GM18507 (cell line): ENCODE measurements at regions not wholly inside any gene's neighbourhood (a gene's known extent, or its start where the extent isn't known, plus 50 kb on each side); places are given as distances from the start of the nearest gene placed in this dataset.

Experiments
- DNase-seq: peaks from one replicate; pipeline ENCODE4 v3.0.0; 2011; ENCODE audit warnings: low read depth; ENCODE audit not compliant: insufficient read length; ENCODE audit errors: extremely low spot score
- FAIRE-seq: peaks from 2 replicates; lab custom pipeline; 2011; peaks lifted over from hg19 to GRCh38; lab: Jason Lieb, UNC

DNA sequence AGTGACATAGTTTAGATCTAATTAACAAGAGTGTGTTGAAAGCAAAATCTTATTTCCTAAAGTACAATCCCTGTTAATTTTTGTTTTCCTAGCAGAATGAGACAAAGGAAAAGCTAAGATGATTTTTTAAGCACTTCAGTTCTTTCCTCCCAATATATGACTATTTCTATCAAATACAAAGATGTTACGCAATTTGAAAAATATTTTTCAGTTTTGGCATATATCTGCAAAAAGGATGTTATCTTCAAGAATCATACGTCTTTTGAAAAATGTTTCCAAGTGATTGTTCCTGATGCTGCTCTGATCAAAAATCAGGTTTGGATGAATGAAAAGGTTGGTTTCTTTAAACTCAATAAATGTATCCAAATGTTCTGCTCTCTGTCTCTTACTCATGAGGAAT is 486.7 kb upstream of the CPEB2 start:
- DNase-seq (no peak), FAIRE-seq (no peak)

DNA sequence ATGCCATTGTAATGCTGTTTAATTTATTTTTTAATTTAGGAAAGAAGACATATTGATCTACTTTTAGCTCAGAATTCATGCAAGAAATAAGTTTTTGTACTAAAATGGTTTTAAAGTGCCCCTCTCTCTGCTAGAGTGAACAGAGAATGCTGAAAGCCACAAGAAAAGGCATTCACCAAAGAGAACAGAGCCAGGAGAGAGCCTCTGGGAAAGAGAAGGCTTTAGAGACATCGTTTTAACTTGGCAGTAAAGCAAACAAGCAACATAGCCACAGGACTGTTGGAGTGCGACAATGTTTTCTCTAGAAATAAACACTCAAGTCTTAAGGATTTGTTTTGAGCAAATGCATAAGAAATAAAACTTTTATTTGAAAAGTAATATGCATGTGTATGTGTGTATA is 484.1 kb upstream of the CPEB2 start:
- FAIRE-seq (no peak), DNase-seq (no peak)

DNA sequence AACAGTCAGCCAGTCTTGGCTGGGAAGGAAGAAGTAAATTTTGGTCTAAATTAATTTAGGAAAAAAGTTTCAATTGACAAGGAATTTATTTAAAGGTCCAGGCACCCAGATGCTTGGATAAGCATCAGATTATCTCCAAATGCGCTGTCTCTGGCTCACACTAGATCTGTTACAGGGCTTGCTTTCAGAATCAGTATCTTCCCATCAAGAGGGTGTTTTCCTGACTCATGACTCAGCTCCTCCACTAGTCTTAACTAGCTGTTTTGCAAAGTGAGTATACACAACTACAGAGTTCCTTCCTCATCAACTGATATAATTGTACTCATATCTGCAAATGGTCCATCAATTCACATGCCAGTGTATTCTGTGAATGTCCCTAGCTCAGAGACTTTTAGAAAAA is 482.1 kb upstream of the CPEB2 start:
- DNase-seq (no peak), FAIRE-seq (no peak)

DNA sequence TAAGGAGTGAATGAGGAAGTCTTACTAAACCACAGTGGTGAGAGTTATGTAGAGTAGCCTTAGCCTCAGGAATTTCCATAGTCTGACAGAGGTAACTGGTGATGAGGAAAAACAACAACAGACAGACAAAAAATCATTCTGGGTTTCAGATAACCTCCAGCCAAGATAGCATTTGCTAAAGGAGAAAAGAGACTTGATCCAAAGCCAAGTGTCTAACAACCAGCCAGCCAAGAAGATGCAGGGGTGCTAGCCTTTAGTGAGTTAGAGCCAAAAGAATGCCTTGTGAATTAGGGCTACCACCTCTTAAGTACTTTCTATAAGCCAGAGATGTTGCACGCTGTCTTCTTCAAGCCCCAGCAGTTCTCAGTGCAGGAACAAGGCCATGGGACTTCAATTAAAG is 478.0 kb upstream of the CPEB2 start:
- DNase-seq (no peak), FAIRE-seq (no peak)

GRCh38 chr4:14528918-14529317 is 473.4 kb upstream of the CPEB2 start:
- no peak for FAIRE-seq
- no peak for DNase-seq

DNA sequence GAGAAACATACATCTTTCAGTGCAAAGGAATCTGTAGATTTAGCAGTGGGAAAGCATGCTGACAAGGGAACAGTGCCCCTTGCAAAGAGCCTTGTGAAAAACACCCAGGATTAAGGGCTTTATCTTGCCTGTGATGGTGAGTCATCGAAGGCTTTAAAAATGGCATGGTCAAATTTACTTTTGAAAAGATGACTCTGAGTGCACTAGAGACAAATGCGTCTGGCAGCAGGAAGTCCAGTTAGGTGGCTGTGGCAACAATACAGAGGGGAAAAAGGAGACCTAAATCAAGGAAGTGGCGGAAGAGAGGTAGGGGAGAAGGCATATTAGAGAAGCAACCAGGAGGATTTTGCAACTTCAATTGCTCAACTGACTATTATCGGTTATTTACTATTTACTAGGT is 472.6 kb upstream of the CPEB2 start:
- no peak for FAIRE-seq
- DNase-seq, result no peak

DNA sequence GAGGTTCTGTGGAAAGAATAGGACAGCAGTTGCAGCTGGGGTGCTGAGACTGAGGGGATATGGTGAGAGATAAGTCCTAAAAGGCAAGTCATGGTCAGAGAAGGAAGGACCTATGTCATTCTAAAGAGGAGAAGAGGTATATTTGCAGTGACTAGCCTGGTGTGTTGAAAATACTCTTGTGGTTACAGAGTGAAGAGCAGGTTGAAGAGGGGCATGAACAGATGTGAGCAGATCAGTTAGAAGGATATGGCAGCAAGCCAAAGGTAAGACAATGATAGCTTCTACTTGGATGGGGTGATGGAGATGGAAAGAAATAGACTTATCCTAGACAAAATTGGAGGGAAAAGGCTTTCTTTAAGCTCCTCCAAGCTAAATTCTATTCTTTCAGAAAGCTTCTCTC is 469.8 kb upstream of the CPEB2 start:
- FAIRE-seq (no peak), DNase-seq (no peak)

- no peak for DNase-seq
Measured at GRCh38 chr4:14539246-14539645, 463.0 kb upstream of the CPEB2 start.

GRCh38 chr4:14545163-14545562 is 457.1 kb upstream of the CPEB2 start:
- FAIRE-seq (no peak), DNase-seq (no peak)

More at GRCh38 chr4:14539246-14539645, 463.0 kb upstream of the CPEB2 start:
- no peak for FAIRE-seq

DNA sequence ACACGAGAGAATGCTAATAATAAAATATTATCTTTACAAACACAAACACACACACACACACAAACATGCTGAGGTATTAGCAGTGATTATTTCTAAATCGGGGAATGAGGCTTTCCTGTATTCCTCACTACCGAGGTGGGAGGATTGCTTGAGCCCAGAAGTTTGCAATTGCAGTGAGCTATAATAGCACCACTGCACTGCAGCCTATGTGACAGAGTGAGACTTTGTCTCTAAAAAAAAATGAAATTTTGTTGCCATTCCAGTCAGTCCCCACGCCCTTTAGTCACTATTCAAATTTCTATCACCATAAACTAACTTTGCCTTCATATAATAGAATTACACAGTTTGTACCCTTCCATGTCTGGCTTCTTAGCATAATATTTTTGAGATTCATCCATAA is 456.5 kb upstream of the CPEB2 start:
- DNase-seq, result no peak
- FAIRE-seq, result no peak

DNA sequence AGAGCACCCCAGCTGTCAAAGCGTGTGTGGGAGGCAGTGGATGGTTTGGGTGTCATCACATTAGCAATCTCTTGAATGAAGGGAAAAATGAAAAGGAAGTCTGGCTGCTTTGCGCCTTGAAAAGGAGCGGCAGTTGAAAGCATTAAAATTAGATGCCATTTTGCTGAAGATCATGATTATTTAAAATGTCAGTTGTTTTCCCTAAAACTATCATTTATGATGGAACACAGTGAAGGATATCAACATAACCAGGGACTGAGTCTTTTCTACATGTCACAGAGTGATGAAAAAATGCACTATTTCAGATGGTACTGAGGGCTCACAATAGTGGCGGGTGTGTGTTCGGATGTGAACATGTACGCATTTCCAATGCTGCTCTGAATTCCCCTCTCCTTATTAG is 450.2 kb upstream of the CPEB2 start:
- FAIRE-seq, result no peak
- no peak for DNase-seq

GRCh38 chr4:14559646-14560045 is 442.6 kb upstream of the CPEB2 start:
- DNase-seq (no peak), FAIRE-seq (no peak)

- FAIRE-seq, result no peak
Measured at GRCh38 chr4:14560577-14560976, 441.7 kb upstream of the CPEB2 start.

GRCh38 chr4:14562901-14563300 is 439.4 kb upstream of the CPEB2 start:
- DNase-seq (no peak), FAIRE-seq (no peak)

More at GRCh38 chr4:14560577-14560976, 441.7 kb upstream of the CPEB2 start:
- no peak for DNase-seq

DNA sequence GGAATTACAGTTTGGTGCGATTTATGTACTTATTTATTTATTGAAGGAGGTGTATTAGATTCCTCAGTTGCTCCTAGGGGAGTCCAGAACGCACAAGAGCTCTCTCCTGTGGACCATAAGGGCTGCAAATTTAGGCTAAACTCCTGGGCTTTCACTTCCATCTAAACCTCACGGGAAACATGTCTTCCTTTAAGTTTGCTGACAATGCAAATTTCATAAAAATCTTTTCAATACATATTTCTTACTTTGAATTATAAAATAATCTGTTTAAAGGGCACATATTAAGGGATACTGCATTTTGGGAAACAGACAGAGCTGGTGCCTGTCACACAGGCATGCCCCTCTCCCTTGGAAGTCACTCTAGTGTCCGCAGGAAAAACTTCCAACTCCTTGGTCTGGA is 438.0 kb upstream of the CPEB2 start:
- no peak for FAIRE-seq
- DNase-seq, result no peak

- no peak for DNase-seq
- FAIRE-seq, result no peak
Measured at GRCh38 chr4:14566518-14566917, 435.8 kb upstream of the CPEB2 start.

GRCh38 chr4:14568351-14568750 is 433.9 kb upstream of the CPEB2 start:
- DNase-seq, result no peak
- FAIRE-seq, result no peak

GRCh38 chr4:14575289-14575688 is 427.0 kb upstream of the CPEB2 start:
- DNase-seq, result no peak
- no peak for FAIRE-seq

- FAIRE-seq (no peak), DNase-seq (no peak)
Measured at GRCh38 chr4:14575919-14576318, 426.4 kb upstream of the CPEB2 start.

GRCh38 chr4:14580061-14580460 is 422.2 kb upstream of the CPEB2 start:
- DNase-seq, result no peak
- FAIRE-seq, result no peak

DNA sequence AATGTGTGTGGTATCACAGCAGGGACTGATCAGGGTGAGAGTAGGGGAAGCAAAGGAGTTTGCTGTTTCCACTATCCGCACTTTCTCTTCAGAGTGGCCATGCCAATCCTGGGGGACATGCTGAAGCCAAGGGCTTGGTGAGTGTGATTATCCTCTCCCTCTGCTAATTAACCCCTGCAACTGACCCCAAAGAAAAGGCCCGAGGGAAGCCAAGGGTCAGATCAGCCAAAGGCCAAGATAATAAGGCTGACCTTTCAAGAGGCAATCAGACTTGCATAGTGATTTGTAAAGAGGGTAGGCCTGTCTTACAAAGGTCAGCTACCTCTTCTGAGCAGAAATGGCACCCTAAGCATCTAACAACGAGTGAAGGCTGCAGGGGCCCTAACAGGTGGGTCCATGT is 420.5 kb upstream of the CPEB2 start:
- DNase-seq (no peak), FAIRE-seq (no peak)

GRCh38 chr4:14582677-14583076 is 419.6 kb upstream of the CPEB2 start:
- FAIRE-seq, result no peak
- no peak for DNase-seq
